Parathyroid adenoma (tissue), 2 donors: ENCODE measurements at regions not wholly inside any gene's neighbourhood (a gene's known extent, or its start where the extent isn't known, plus 50 kb on each side); places are given as distances from the start of the nearest gene placed in this dataset.

Experiments used
- H2AFZ ChIP-seq: fragments of 300-600 bp; sonication (generic); one replicate; pipeline ENCODE4 v1.7.0; 2017; ENCODE audit warnings: antibody characterized with exemption, mild to moderate bottlenecking
- H3K27ac ChIP-seq: fragments of 300-600 bp; sonication (generic); one replicate; pipeline ENCODE4 v1.7.0; 2017
- H3K27me3 ChIP-seq: fragments of 300-600 bp; sonication (generic); one replicate; pipeline ENCODE4 v1.7.0; 2017; ENCODE audit warnings: low read length; ENCODE audit not compliant: control insufficient read depth, insufficient read depth
- H3K36me3 ChIP-seq: fragments of 300-600 bp; sonication (generic); one replicate; pipeline ENCODE4 v1.7.0; 2017; ENCODE audit warnings: low read length; ENCODE audit not compliant: control insufficient read depth, insufficient read depth
- H3K4me1 ChIP-seq: fragments of 300-600 bp; sonication (generic); one replicate; pipeline ENCODE4 v1.7.0; 2017; ENCODE audit warnings: control low read depth
- H3K4me2 ChIP-seq: fragments of 300-600 bp; sonication (generic); one replicate; pipeline ENCODE4 v1.7.0; 2017; ENCODE audit warnings: low read length
- H3K4me3 ChIP-seq: fragments of 300-600 bp; sonication (generic); one replicate; pipeline ENCODE4 v1.7.0; 2017; ENCODE audit warnings: low read depth, low read length
- H3K79me2 ChIP-seq: fragments of 300-600 bp; sonication (generic); one replicate; pipeline ENCODE4 v1.7.0; 2017; ENCODE audit warnings: control low read depth
- H3K9ac ChIP-seq: fragments of 300-600 bp; sonication (generic); one replicate; pipeline ENCODE4 v1.7.0; 2017; ENCODE audit warnings: mild to moderate bottlenecking
- H3K9me3 ChIP-seq: fragments of 300-600 bp; sonication (generic); one replicate; pipeline ENCODE4 v1.7.0; 2017; ENCODE audit warnings: low read length; ENCODE audit not compliant: control insufficient read depth
- TF ChIP-seq, protein P1 (sequence below): fragments of 300-600 bp; sonication (generic); IDR thresholded peaks from one replicate; pipeline ENCODE4 v1.7.0; 2017; ENCODE audit warnings: antibody characterized with exemption, mild to moderate bottlenecking
- donor health status: primary hyperparathyroidism.

- Histone ChIP-seq H3K79me2 (no peaks in the 10 kb centered on the region), H3K4me2 (no peak overlapping the region), H3K27me3 (no peaks in the 10 kb centered on the region), H3K4me3 (no peak overlapping the region), H3K9ac (no peak overlapping the region), H3K36me3 (no peaks in the 10 kb centered on the region), H3K27ac (no peak overlapping the region), H3K9me3 (no peaks in the 10 kb centered on the region), H3K4me1 (no peaks in the 10 kb centered on the region), H2AFZ (no peak overlapping the region)
- TF ChIP-seq, protein P1, sequence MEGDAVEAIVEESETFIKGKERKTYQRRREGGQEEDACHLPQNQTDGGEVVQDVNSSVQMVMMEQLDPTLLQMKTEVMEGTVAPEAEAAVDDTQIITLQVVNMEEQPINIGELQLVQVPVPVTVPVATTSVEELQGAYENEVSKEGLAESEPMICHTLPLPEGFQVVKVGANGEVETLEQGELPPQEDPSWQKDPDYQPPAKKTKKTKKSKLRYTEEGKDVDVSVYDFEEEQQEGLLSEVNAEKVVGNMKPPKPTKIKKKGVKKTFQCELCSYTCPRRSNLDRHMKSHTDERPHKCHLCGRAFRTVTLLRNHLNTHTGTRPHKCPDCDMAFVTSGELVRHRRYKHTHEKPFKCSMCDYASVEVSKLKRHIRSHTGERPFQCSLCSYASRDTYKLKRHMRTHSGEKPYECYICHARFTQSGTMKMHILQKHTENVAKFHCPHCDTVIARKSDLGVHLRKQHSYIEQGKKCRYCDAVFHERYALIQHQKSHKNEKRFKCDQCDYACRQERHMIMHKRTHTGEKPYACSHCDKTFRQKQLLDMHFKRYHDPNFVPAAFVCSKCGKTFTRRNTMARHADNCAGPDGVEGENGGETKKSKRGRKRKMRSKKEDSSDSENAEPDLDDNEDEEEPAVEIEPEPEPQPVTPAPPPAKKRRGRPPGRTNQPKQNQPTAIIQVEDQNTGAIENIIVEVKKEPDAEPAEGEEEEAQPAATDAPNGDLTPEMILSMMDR: no peak
These were observed 1131.4 kb downstream of the PLA2G4A start for GRCh38 chr1:187960125-187960638.

DNA sequence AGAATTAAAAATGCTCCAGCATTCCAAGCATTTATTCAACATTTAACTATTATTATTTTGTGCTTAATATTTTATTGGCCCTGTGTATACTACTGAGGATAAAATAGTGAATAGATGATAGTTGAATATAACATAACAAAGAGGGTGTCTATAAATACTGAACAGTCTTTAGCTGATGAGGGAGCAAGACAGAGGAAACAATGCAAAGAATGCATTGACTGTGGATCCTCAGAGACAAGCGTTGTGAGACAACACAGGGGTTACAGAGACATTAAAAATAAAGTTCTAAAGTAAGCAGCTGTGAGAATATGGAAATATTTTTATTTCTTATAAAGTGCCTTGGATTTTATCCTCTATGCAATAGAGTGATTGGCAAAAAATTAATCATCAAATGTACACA lies 1133.1 kb downstream of the PLA2G4A start:
- H3K4me1 ChIP-seq: no peaks in the 10 kb centered on the region
- no peak overlapping the region for H3K27ac ChIP-seq
- no peak overlapping the region for H3K4me2 ChIP-seq
- no peak overlapping the region for H3K9ac ChIP-seq
- H3K9me3 ChIP-seq: no peaks in the 10 kb centered on the region
- no peak overlapping the region for H3K4me3 ChIP-seq
- no peaks in the 10 kb centered on the region for H3K36me3 ChIP-seq
- TF ChIP-seq, protein P1: no peak
- H3K79me2 ChIP-seq: no peaks in the 10 kb centered on the region
- no peaks in the 10 kb centered on the region for H3K27me3 ChIP-seq
- no peak overlapping the region for H2AFZ ChIP-seq

DNA sequence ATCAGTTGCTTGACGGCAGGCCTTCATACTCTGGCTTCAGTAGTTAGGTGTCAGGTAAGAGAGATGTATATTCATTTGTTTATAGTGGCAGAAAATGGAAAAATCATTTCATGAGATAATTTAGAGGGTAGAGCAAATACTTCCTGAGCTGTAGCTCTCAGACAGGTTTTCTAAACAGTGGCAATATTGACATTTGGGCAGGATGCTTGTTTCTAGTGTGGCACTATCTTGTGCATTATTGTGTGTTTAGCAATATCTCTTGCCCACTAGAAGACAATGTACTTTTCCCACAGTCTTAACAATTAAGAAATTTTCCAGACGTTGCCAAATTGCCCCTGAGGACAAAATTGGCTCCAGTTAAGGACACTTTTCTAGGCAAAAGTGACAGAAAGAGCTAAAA lies 1143.1 kb downstream of the PLA2G4A start:
- Histone ChIP-seq H3K79me2 (no peaks in the 10 kb centered on the region), H3K4me3 (no peak overlapping the region), H3K27me3 (no peaks in the 10 kb centered on the region), H2AFZ (no peak overlapping the region), H3K9ac (no peak overlapping the region), H3K9me3 (no peaks in the 10 kb centered on the region), H3K4me1 (no peaks in the 10 kb centered on the region), H3K27ac (no peak overlapping the region), H3K36me3 (no peaks in the 10 kb centered on the region), H3K4me2 (no peak overlapping the region)
- TF ChIP-seq, protein P1: no peak

GRCh38 chr1:187977298-187977697 lies 1148.5 kb downstream of the PLA2G4A start:
- Histone ChIP-seq H3K9me3 (no peaks in the 10 kb centered on the region), H3K4me3 (no peak overlapping the region), H3K27ac (no peak overlapping the region), H3K4me2 (no peak overlapping the region), H3K79me2 (no peaks in the 10 kb centered on the region), H3K9ac (no peak overlapping the region), H3K27me3 (no peaks in the 10 kb centered on the region), H2AFZ (no peak overlapping the region), H3K4me1 (no peaks in the 10 kb centered on the region), H3K36me3 (no peaks in the 10 kb centered on the region)
- TF ChIP-seq, protein P1: no peak

GRCh38 chr1:187985145-187985896 lies 1156.6 kb downstream of the PLA2G4A start:
- TF ChIP-seq, protein P1: no peak
- Histone ChIP-seq H2AFZ (no peak overlapping the region), H3K9ac (no peak overlapping the region), H3K27me3 (no peaks in the 10 kb centered on the region), H3K4me1 (no peaks in the 10 kb centered on the region), H3K4me3 (no peak overlapping the region), H3K4me2 (no peak overlapping the region), H3K79me2 (no peaks in the 10 kb centered on the region), H3K9me3 (no peaks in the 10 kb centered on the region), H3K27ac (no peak overlapping the region), H3K36me3 (no peaks in the 10 kb centered on the region)
